C4-2B (cell line): ENCODE measurements at regions not wholly inside any gene's neighbourhood (a gene's known extent, or its start where the extent isn't known, plus 50 kb on each side); places are given as distances from the start of the nearest gene placed in this dataset.

Experiments
- CTCF ChIP-seq: fragments of 450-650 bp; conservative IDR thresholded peaks from 2 replicates; pipeline ENCODE4 v1.5.1; 2017; ENCODE audit warnings: mild to moderate bottlenecking
- ZFX ChIP-seq: fragments of 450-650 bp; IDR thresholded peaks from 2 replicates; pipeline ENCODE4 v1.6.1; 2017

- no peak for TF ChIP-seq CTCF
- no peak for TF ChIP-seq ZFX
Measured at GRCh38 chr3:59572106-59572505, 522.3 kb upstream of the CFAP20DC start.
